Nephron progenitor cell (in vitro differentiated cells): ENCODE measurements at regions not wholly inside any gene's neighbourhood (a gene's known extent, or its start where the extent isn't known, plus 50 kb on each side); places are given as distances from the start of the nearest gene placed in this dataset.
A peak's percentile ranks its signal among the peaks of the same experiment; 100 is the strongest.

Source experiments
- DNase-seq: peaks from one replicate; pipeline ENCODE4 v3.0.0; 2021
- H3K27ac Mint-ChIP-seq: 2 replicates; pipeline ENCODE4 v1.8.0; 2021; ENCODE audit warnings: mild to moderate bottlenecking, moderate library complexity, mixed read lengths
- H3K27me3 Mint-ChIP-seq: 2 replicates; pipeline ENCODE4 v1.8.0; 2021; ENCODE audit warnings: mild to moderate bottlenecking, low read depth, mixed read lengths; ENCODE audit not compliant: poor library complexity
- H3K36me3 Mint-ChIP-seq: 2 replicates; pipeline ENCODE4 v1.8.0; 2021; ENCODE audit warnings: low read depth, mixed read lengths
- H3K4me1 Mint-ChIP-seq: 2 replicates; pipeline ENCODE4 v1.8.0; 2021; ENCODE audit warnings: mixed read lengths
- H3K4me3 Mint-ChIP-seq: 2 replicates; pipeline ENCODE4 v1.8.0; 2021; ENCODE audit warnings: mild to moderate bottlenecking, moderate library complexity, mixed read lengths
- H3K9me3 Mint-ChIP-seq: 2 replicates; pipeline ENCODE4 v1.8.0; 2021; ENCODE audit warnings: mild to moderate bottlenecking, moderate library complexity, mixed read lengths
- TF ChIP-seq, protein P1 (sequence below): fragments of 200-600 bp; sonication (generic); IDR thresholded peaks from 2 replicates; pipeline ENCODE4 v1.5.0; 2021; ENCODE audit warnings: antibody characterized with exemption

DNA sequence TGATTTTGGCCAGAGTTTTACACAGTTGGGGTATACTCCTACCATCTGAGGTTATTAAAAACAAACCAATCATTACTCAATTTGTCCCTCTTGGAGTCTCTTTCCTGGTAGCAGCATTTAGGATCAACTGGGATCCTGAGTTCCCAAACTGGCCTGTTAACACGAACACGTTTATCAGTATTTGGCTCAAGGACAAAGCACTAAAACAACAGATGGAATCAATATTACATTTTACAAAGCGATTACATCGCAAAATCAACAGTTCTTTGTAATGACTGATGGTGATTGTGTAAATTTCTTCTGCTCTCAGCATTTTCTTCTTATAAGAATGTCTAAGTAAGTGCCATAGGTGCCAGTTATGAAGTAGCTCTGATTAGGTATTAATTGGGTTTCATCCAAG is 582.9 kb upstream of the ANKRD30A start:
- Mint-ChIP-seq H3K27ac (no peak overlapping the region), H3K9me3 (no peaks in the 10 kb centered on the region), H3K36me3 (no peaks in the 10 kb centered on the region), H3K27me3 (no peaks in the 10 kb centered on the region), H3K4me3 (no peak overlapping the region), H3K4me1 (no peaks in the 10 kb centered on the region)
- TF ChIP-seq, protein P1, sequence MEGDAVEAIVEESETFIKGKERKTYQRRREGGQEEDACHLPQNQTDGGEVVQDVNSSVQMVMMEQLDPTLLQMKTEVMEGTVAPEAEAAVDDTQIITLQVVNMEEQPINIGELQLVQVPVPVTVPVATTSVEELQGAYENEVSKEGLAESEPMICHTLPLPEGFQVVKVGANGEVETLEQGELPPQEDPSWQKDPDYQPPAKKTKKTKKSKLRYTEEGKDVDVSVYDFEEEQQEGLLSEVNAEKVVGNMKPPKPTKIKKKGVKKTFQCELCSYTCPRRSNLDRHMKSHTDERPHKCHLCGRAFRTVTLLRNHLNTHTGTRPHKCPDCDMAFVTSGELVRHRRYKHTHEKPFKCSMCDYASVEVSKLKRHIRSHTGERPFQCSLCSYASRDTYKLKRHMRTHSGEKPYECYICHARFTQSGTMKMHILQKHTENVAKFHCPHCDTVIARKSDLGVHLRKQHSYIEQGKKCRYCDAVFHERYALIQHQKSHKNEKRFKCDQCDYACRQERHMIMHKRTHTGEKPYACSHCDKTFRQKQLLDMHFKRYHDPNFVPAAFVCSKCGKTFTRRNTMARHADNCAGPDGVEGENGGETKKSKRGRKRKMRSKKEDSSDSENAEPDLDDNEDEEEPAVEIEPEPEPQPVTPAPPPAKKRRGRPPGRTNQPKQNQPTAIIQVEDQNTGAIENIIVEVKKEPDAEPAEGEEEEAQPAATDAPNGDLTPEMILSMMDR, result no peak
- DNase-seq, result no peak

DNA sequence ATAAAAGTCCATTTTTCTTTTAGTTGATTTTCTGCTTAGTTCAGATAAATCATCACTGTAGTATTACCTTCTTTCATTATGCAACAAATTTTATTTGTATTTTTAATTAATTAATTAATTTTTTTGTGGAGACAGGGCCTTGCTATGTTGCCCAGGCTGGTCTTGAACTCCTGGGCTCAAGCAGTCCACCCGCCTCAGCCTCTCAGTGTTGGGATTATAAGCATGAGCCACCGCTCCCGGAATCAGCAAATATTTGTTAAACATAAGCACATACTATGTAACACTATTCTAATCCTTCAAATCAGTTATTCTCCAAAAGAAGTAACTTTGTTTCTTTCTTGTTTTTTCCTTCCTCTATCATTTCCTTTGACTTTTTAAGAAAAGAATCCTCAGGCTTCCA is 584.8 kb upstream of the ANKRD30A start:
- no peak overlapping the region for H3K27ac Mint-ChIP-seq
- no peak for DNase-seq
- H3K4me1 Mint-ChIP-seq, result no peaks in the 10 kb centered on the region
- H3K9me3 Mint-ChIP-seq, result no peaks in the 10 kb centered on the region
- no peaks in the 10 kb centered on the region for H3K27me3 Mint-ChIP-seq
- H3K4me3 Mint-ChIP-seq, result no peak overlapping the region
- no peaks in the 10 kb centered on the region for H3K36me3 Mint-ChIP-seq
- TF ChIP-seq, protein P1, result no peak

DNA sequence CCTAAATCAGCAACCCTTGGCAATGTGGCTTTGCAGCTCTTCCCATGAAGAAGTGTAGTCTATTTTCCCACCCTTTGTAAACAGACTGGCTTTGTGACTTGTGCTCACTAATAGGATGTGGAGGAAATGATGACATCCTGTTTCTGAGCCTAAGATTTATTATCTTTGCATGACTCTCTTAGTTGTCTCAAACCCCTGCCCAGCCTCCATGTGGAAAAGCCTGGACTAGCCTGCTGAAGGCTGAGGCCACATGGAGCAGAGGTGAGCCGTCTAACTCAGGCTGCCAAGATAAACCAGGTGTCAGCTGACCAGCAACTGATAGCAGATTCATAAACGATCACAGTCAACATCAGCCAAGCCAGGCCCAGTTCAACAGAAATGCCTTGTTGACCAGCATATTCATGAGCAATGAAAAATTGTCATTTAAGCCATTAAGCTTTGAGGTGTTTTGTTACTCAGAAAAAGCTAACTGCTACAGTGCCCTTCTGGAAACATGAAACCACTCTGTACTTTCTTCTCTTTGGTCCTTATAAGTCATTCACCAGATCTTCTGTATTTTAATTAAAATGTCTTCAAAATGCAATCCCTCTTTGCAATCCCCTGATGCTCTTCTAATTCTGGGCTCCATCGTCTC is 586.3 kb upstream of the ANKRD30A start:
- no peak for DNase-seq
- Mint-ChIP-seq H3K27ac (no peak overlapping the region), H3K36me3 (no peaks in the 10 kb centered on the region), H3K27me3 (peaks cover 4% of the 10 kb centered on the region), H3K4me1 (no peaks in the 10 kb centered on the region), H3K4me3 (no peak overlapping the region), H3K9me3 (no peaks in the 10 kb centered on the region)
- TF ChIP-seq, protein P1, result no peak

DNA sequence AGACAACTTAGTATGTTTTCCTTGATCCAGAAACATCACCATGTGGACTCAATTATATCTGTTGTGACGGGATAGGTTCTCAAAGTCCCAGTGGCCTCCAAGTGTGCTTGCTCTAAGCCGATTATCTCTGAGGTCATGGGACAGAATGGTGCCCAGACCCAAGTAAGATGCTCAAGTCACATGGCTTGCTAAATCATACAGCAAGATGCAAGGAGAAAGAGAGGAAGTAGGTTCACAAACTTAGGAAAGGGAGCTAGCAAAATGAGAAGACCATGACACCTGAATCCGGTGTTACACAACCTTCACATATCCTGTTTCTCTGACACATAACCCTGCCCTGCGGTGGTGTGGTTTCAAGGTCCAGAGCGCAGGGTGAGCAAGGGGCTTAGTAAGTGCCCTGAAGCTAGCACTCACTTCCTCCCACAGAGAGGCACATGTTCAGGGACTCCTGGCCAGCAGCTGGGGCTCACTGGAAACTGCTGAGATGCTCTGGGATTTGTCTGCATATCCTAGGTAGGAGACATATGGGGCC is 590.9 kb upstream of the ANKRD30A start:
- Mint-ChIP-seq H3K36me3 (no peaks in the 10 kb centered on the region), H3K4me3 (no peak overlapping the region), H3K4me1 (no peaks in the 10 kb centered on the region), H3K27me3 (peaks cover 4% of the 10 kb centered on the region), H3K27ac (peak overlapping the region; percentile 72), H3K9me3 (peaks cover 11% of the 10 kb centered on the region)
- no peak for DNase-seq
- TF ChIP-seq, protein P1, result no peak

DNA sequence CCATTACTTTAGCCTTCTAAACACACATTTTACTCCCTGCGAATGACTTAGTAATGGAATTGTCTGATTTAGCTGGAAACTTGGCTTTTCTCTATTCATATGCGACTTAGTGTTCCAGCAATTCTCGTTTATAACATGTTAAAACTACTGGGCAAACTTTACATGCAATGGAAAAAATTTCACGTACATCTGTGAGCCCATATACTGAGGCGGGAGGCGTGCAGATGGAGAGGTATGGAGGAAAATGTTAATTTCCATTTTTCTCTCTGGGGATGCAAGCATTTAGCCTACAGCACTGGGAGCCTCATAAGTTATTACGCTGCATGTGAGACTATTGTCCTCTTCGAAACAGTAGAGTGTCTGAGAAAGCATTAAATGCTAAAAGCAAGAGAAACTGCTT is 591.5 kb upstream of the ANKRD30A start:
- no peaks in the 10 kb centered on the region for H3K36me3 Mint-ChIP-seq
- no peak for DNase-seq
- TF ChIP-seq, protein P1, result no peak
- H3K27me3 Mint-ChIP-seq, result peaks cover 4% of the 10 kb centered on the region
- H3K27ac Mint-ChIP-seq, result no peak overlapping the region
- H3K4me3 Mint-ChIP-seq, result no peak overlapping the region
- H3K4me1 Mint-ChIP-seq, result no peaks in the 10 kb centered on the region
- peaks cover 14% of the 10 kb centered on the region for H3K9me3 Mint-ChIP-seq

DNA sequence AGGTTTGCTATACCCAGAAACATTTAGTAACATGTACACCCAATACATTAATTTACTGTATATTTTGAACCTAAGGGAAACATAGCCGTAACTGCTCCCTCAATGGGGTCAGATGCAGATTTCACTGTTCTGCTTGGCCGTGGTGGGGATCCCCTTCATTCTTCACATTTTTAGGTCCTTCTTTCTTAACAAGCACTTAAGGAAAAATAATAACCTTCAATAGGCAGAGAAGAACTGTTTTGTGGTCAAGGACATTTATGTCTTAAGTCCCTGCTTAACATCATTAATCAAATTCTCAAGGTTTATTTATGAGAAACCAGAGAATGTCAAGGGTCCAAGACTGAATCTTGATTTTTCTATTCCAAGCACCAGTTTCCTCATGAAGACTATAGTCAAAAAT is 592.1 kb upstream of the ANKRD30A start:
- Mint-ChIP-seq H3K27ac (no peak overlapping the region), H3K9me3 (peaks cover 19% of the 10 kb centered on the region), H3K36me3 (no peaks in the 10 kb centered on the region), H3K27me3 (peaks cover 4% of the 10 kb centered on the region), H3K4me3 (no peak overlapping the region), H3K4me1 (no peaks in the 10 kb centered on the region)
- TF ChIP-seq, protein P1, result no peak
- no peak for DNase-seq
